DMS53 (cell line): ENCODE measurements at regions not wholly inside any gene's neighbourhood (a gene's known extent, or its start where the extent isn't known, plus 50 kb on each side); places are given as distances from the start of the nearest gene placed in this dataset.
"Not testable (repeated sequence)": the region's sequence is repeated elsewhere in the genome, so short reads cannot be mapped to it uniquely, and the experiment has no call there.

Experiments
- DNase-seq: peaks from one replicate; lab custom pipeline; 2025; lab: John Stamatoyannopoulos, UW

DNA sequence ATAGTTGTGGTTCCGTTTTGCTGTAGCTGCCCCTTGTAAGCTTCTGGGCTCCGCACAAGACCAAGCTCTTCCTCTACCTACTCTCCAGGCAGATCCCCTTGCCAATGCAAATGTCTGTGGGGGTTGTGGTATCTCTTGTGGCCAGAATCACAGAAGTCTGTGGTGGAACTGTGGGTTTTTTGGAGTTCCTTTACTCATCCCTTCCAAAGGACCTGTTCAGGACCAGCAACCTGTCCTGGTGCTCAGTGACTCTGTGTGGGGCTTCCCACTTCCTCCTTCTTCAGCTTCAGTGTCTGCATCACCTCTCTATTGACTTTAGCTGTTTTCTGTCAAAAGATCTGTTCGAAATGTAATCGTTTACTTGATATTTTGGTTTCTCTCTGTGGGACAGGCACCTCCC is 441.3 kb upstream of the ADAMTSL1 start:
- DNase-seq = no peak

DNA sequence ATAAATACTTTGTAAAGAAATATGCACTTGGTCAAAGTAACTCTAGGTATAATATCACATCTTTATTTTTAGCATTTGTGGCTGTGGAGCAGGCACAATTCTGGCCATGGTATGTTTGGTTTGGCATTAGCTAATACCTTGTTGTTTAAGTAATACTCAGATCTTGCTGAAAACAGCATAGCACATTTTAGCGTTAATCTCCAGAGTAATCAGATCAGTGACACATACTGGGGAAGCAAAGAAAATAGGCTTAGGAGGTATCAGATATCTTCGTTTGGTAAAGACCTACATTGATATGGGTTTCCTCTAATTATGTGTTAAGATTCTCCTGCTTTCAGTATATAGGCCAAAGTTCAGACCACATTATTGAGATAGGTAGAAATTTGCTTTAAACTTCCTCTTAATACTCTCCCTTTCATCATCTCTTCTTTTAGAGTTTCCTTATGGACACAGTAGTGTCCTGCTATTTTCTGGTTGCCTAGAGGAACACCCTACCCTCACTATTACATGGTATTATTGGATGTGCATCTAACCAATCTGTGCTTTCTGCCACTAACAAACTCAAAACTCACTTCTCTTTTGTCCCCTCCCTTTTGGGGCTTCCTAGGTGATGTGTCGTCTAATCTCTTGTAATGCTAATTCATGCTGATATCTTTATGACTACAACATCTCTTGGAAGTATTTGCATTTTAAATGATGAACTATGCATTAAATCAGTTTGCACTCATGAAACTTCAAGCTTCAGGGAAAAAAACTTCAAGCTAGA is 437.3 kb upstream of the ADAMTSL1 start:
- no peak for DNase-seq

DNA sequence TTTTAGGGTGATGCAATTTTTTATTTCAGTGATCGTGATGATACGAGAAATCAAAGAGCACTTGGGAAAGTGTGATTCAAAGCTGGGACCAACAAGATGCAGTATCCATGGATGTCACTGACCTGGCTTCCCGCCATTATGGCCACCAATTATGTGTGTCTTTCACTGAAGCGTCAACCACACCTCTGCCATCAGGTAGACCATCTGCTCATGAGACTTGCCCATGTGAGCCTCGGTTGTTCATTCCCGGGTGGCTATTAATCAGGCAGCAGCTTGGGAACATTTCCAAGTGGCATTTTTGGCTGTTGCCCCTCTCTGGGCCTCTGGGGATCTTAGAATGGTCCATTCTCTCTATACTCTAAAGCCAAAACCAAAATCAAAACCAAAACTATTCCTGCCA is 436.0 kb upstream of the ADAMTSL1 start:
- no peak for DNase-seq

DNA sequence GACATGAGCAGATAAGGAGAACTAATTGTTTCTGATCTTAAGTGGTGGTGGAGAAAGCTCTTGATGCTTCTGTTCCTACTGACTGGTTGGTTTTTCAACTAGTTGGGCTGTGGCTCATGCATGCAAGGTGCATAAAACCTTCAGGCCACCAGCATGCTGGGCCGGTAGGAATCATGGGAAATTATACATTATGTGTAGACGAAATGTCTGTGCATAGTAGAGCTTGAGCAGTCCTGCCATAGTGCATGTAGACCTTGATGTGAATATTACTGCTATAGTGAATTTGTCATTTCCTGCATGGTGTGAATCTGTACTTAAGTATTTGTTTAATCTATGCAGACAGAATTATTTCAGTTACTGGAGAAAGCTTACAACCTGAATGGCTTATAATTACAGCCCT is 433.6 kb upstream of the ADAMTSL1 start:
- DNase-seq = no peak

DNA sequence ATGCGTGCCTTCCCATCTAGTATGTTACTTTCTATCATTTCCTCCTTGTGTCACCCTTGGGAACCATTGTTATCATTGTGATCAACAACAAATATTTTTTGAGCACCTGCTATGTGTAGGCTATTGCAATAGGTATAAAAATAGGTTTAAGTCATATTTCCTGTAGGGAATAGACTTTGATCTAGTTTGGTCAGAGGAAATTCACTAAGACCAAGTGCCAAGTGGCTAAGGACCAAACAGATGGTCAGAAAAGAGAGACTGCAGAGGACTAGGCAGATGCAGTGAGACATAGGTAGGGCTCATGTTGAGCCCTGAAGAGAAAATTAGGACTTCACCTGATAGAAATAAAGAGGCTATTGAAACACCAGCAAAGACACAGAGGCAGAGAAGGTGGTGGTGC is 430.0 kb upstream of the ADAMTSL1 start:
- no peak for DNase-seq

DNA sequence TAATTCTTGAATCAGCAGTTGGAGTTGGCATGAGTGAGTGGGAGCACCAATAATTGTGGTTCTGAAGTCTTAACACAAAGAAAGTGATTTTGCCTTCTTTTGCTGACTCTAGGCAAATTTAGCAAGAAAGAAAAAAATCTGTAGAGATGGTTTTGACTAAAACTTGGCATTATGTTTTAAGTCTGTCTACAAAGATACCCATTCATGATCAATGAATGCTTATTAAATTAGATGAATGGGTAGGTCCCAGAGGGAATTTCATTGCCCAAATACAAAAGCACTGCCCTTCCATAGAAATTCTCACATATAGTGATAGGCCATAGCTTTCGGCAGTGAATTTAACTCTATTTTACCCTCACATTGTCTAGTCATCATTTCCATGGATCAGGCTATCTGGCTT is 428.6 kb upstream of the ADAMTSL1 start:
- no peak for DNase-seq

DNA sequence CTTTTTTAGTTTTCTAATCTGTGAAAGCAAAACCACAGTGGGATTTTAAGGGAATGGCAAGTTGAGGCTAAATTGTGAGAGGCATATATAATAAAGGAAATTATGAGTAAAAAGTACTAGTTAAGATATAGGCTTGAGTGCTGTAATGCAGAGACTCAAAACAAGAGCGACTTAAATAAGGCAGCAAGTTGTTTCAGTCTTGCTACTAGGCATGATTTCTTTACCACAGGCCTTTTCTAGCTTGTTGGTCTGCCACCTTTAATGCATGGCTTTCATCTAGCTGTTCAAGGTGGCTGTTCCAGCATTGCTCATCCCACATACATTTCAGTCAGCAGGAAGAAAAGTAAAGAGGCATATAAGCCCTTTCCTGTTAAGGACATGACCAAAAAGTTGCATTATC is 427.9 kb upstream of the ADAMTSL1 start:
- no peak for DNase-seq

DNA sequence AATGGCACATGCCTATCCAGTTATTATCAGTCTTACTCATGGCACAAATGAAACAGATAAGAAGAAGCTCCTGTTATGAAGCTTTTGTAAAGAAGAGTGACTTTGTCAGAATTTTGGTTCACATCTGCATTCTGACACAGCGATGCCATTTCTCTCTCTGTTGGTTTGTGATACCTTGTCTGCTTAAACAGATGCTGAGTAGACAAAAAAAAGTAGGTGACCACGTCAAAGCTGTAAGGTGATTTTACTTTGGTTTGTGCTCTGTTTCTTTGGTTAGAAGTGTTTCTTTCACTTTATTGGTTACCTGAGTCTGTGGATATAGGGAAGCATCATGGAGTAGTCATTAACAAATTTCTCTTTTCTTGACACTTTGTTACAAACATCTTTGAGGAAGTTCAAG is 422.3 kb upstream of the ADAMTSL1 start:
- DNase-seq = no peak

DNA sequence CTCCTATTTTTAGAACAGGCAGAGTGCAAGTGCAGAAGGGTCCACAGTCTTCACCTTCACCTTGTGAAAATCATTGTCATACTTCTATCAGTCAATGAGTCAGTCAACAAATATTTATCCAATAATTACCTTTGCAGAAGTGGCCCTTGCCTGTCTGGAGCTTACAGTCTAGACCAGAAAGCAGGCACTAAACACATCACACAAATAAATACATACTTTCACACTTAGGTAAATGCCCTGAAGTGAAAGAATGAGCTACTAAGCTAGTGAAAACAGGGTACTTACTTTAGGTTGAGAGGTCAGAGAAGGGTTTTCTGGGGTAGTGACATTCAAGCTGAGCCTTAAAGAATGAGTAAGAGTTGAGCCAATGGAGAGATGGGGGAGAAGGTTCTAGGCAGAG is 421.9 kb upstream of the ADAMTSL1 start:
- DNase-seq = peak; percentile 32

DNA sequence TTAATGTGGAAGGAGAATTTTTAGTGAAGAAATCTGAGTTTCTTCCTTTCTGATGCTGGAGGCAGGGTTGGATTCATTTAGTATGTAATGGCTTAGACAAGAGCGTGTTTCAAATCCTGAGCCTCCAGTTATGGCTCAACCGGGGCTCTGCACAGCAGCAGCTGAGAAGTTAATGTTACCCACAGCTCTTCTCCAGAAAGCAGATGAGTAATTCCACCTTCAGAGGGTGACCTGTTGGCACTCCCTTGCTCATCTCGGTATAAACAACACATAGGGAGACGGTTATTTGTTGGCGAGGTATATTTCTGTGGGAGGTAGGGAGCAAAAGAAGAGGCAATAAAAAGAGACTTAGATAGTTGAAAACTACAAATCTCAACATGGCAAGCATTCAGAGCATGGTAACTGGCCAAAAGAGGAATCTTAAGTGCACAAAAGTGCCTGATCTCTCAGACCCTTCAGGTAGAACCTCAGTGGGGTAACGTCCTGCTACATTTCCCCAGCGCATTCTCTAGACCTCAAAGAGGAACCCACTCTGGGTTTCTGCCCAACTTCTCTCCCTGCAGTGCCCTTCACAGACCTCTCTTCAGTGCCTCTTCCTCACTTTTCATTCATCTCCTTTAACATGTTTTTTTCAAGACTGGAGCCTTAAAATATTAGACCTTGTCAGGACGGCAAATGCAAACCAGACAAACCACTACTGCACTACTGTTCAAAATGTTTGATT is 417.5 kb upstream of the ADAMTSL1 start:
- DNase-seq = no peak

DNA sequence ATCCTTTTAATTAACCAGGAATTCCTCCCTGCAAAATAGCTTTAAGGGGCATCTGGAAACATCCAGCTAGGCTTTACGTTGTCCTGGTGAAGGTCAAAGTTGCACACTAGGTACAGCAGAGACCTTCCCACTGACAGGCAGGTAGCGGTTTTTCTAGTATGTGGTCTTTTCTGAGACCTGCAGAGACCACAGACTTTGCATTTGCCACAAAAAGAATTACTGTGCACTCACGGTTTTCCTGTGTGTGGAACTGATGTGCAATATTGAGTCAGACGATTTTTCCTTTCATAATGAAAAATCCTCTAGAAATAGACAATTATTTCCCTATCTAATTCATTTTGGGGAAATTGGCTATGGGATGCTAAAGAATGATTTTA is 417.0 kb upstream of the ADAMTSL1 start:
- DNase-seq = no peak

DNA sequence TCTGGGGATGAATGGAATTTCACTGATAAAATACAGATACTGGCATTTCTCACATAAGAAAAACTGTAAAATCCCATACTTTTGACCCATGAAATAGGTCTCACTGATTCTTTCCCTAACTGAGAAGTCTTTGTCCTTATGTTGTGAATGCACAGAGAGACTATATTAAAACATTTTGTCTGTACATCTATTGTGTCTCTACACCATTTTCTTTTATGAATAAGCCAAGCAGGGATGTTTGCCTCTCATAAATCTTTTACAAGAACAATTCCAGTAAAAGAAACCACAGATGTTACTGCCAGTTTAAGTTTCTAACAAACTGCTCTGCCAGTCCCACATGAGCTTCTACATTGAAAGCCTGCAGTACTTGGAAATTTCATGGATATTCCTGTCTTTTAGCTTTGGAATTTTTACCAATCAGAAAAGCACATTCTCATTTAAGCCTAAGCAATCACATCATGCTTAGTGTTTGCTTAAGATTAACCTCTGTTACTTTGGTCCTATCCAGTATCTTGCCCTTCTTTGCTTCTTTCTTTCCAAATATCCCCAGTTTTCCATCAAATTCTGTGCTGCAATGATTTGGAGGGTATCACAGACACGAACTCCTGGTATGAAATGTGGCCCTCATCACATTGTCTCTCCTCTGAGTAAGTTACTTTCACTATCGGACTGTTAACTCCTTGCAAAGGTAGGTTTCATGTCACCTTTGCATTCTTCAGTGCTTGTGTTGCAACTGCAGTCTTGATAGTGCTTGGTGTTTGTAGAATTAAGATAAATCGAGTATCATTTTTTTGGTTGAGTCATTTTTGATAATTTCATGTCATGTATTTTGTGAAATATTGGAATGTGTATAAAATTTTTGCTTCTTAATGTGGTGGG is 415.1 kb upstream of the ADAMTSL1 start:
- DNase-seq = no peak

DNA sequence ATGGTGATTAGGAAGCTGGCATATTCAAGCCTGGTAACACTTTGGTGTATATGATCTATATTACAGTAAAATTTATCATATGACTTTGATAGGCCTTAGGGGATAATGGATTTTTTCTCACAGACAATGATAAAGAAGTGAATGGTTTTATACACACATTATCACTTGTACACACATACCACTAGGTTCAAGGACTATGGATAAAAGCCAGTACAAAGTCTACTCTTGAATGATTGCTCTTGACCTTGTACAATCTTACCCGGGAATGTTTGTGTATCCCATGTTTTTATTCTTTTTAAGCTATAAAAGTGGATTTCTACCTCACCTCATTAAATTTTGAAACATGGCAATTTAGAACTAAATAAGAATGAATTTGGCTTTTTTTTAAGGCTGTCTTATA is 414.5 kb upstream of the ADAMTSL1 start:
- no peak for DNase-seq

DNA sequence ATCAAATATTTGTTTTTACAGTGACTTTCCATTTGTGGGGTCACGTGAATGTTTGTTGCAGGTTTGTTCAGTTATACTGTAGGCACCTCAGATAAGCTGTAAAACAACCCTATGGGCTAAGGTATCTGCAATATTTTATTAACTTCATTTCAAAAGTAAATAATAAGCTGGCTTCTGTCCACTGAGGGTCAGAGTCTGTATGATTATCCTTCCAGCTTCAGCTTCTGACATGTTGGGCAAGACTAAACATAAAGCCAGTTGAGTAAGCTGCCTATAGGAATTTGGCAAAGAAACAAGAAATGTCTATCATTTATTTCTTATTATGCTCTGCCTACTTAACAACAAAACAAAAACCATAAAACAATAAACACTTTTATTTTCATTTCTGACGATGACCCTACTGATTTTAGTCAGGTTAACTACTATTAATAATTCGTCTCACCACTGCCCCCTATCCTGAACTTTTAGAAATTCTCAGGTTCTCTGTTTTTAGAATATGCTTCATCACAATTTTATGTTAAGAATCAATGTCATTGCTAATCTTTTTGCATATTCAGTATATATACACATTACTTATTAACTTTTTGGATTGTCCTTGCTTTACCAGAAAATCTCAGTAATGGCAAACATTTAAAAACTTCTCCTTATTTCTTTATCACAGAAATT is 413.6 kb upstream of the ADAMTSL1 start:
- DNase-seq = peak; percentile 45

DNA sequence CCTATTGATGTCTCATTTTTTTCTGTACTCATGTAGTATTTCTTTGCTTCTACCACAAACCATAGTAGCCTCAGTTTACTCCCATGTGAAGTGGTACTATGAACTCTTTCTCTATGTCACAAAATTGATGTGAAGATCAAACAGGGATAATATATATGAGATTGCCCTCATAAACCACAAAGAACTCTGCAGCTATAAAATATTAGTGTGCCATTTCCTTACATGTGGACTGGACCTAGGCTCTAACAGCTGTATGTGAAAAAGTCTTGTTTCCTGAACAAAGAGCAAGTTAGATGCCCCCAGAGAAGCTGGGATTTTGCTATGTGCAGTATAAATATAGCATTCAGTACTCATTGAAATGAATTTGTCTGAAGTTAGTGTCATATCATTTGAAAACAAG is 412.6 kb upstream of the ADAMTSL1 start:
- no peak for DNase-seq

DNA sequence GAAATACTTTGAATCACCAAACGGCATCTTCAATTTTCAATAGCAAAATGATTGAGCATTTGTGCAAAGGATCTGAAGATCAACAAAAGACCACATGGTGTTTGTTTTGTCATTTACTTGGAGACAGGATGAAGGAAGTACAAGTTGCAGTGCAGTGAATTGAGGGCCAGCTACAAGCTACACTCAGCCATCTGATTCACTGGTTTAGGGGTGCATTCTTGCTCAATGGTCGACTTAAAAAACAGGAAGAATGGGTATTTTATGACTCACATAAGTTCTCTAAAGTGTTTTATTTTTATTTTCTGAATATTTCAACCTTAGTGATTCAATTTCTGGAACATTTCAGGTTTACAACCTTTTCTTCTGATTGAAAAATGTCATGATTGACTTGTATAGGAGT is 412.1 kb upstream of the ADAMTSL1 start:
- DNase-seq = no peak

DNA sequence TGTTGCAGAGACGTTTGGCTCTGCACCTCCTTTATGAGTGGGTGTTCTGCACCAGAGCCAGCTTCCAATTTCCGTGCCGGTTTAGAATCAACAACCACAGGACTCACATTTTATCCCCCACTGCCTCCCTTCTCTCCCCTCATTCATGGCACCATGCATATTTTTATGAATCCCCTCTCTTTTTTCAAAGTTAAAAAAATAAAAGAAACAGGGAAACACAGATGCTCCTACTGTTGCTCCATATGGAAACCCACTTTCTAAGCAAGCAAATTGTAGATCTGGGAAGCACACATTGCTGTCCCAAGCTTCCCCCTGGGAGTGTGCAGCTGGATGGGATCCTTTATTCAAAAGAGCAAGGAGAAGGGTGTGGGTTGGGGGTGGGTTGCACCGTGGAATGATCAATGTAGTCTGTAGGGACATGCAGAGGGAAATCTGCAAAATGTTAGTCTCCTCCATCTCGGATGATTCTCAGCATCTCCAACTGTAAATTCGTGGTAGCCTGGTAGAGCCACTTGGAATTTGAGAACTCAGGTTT is 410.0 kb upstream of the ADAMTSL1 start:
- no peak for DNase-seq

DNA sequence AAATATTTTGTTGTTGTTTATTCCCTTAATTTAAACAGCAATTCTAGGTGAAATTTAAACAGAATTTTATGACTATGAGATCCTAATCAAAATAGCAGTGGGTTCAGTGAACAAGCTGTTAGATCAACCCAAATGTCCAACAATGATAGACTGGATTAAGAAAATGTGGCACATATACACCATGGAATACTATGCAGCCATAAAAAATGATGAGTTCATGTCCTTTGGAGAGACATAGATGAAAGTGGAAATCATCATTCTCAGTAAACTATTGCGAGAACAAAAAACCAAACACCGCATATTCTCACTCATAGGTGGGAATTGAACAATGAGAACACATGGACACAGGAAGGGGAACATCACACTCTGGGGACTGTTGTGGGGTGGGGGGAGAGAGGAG is 407.3 kb upstream of the ADAMTSL1 start:
- DNase-seq = not testable (repeated sequence)

DNA sequence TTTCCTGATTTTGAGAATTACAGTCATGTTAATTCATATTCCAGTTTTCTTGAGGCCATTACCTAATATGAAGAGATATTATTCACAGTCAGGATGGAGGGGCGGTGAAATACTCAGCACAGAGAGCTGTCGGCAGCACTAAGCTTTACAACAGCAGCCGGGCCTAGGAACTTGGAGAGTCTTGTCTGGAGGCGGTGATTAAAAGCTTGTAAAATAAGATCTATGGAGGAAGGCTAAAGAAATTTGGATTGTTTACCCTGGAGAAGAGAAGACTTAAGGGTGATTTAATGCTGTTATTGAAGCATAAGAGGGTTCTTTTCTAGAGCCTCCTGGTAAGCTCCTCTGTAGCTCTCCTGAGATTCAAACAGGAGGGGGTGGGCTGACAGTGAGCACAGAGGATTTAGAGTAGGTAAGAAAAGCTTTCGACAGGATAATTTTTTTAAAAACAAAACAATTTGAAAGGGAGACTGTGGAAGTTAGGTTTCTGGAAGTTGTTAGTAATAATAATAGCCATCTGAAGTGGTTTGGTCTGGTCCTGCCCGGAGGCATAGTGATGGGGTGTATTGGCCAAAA is 406.3 kb upstream of the ADAMTSL1 start:
- no peak for DNase-seq

DNA sequence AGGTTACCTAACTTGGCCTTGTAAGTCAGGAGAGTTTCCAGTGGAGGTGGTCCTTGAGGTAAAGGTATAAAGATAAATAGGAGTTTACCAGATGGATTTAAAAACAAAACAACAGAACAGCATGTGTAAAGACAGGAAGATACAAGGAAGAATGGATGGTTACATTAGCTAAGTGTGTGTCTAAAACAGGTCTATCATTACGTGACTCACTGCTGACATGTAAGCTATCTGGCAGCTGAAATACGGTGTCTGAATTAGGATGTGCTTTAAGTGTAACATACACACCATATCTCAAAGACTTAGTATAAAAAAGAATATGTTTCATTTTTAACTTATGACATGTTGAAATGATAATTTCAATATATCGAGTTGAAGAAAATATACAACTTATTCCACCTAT is 405.1 kb upstream of the ADAMTSL1 start:
- DNase-seq = no peak

DNA sequence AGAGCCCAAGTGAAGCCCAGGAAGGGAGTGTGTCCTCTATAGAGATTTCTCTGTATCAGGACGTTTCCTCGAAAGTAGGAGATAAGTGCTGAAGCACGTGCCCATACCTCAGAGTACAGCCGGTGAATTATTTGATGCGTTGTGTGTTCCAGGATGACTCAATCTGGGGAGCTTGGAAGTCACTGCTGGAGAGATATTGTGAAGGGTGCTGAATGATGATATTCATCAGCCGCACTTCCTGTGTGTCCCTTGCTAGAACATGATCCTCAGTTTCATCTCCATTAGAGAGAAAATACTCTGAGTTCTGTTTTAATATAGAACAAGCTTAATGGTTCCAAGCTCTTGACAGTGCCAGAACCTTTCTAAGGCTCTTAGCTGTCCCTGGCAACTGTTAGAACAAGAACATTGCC is 402.3 kb upstream of the ADAMTSL1 start:
- no peak for DNase-seq

DNA sequence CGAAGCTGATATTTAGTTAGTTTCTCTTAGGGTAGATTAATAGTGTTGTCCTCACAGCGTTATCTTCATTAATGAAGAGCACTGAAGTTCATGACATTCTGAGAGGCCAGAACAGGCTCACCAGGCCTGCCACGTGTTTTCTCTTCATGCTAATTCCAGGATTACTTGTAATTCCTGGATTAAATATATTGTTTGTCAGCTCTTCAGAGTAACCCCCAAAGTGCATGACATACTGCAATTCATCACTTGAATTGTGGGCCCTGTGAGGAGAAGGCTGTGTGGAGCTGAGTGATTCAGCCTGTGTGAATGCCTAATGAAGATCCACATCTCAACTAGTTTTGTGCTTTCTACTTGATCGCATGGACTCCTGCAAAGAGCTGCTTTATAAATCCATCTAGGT is 401.0 kb upstream of the ADAMTSL1 start:
- DNase-seq = no peak
